Kidney tubule cell (primary cell): ENCODE measurements at regions not wholly inside any gene's neighbourhood (a gene's known extent, or its start where the extent isn't known, plus 50 kb on each side); places are given as distances from the start of the nearest gene placed in this dataset.
A peak's percentile ranks its signal among the peaks of the same experiment; 100 is the strongest.

Experiments used
- DNase-seq: peaks from one replicate; pipeline ENCODE4 v3.0.0-alpha.2; 2018; ENCODE audit warnings: low spot score

DNA sequence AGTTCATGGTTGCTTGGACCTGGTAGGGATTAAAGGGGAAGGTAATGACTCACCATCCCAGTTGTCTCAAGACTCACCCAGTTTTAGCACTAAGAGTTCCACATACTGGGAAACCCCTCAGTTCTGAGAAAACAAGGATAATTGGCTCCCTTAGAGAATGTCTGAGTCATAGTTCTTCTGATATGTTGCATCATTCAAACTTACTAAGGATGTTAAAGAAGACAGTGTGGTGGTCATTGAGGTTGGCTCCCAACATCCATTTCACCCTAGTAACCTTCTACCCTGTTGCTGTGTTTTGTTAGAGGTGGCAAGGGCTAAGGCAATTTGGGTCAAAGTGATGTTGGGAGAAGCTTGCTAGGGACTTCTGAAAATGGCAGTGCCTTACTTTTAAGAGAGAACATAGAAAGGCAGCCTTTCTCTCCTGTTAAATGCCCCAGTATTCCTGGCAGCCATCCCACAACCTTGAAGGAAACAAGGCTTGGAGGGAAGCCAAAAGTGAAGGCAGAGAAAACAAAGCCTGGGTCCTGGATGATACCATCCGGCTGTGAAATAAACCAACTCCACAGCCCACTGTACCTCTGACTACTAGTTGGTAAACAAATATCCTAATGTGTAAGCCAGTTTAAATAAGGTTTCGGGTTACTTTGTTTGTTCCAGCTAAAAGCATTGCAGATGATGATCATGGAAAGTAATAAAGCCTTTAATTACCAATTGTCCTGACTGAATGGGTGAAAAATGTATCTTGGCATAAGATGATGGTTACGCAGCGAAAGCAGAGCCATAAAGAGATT is 80.4 kb upstream of the ADAMTSL1 start:
- DNase-seq = peak; percentile 99

DNA sequence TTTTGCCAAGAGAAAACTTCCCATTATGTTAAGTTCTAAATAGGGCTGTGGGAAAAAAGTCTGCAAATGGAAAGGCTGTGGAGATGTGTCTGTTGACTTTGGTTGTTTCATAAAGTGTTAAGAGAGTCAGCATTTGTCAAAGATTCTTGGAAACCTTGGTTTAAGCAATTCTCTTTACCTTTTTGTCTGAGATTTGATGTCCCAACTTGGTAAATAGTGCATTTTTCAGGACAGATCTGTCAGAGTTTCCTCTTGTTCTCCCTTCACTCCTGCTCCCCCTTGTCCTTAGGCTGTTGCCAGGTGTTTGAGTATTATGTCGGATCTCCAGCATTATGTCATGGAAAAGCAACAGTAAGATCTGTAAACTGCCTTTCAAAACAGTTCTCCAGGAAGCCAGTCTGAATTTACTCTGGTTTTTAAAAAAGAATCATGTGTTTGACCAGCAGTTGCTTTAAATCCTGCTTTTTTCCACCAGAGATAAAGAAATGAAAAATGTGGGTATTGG is 79.1 kb upstream of the ADAMTSL1 start:
- no peak for DNase-seq

DNA sequence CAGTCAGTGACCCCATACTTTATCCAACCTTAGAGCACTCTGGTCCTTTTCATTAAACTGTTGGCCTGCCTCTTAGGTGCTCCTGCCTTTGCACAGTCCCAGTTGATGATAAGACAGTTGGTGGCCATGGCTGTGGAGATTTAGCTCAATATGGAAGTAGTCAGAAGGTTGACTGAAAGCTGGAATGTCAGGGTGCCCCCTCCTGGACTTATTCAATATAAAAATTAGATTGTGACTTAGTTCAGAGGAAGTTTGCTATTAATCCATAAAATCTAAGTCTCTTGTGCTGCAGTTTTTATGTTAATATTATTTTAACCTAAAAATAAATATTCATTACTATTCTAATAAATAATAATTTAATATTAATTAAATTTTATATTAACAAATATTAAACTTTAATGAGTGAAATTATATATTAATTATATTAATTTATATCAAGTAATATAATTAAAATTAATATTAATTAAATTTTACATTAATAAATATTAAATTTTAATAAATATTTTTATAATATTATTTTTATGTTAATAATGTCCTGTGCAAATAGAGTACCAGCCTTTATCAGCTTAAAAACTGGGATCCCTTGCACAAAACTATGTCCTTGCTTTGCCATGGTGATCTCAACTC is 77.7 kb upstream of the ADAMTSL1 start:
- DNase-seq = peak; percentile 50

DNA sequence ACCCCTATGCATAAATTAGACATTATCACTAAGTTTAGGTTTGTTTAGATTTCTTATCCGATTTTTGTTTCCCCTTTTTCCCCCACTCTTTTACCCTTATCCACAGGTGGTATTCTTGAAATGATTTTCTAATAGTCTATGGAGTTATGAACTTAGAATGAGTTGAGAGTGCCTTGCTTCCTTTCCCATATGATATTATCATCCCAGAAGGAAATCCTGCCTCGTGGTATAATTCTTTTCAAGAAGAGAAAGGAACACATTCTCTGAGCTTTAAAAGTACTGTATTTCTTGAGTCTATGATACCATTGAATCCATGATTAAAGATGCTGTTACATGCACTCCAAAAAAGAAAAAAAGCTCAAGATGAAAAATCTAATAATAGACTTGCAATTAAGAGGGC is 76.9 kb upstream of the ADAMTSL1 start:
- DNase-seq = no peak

DNA sequence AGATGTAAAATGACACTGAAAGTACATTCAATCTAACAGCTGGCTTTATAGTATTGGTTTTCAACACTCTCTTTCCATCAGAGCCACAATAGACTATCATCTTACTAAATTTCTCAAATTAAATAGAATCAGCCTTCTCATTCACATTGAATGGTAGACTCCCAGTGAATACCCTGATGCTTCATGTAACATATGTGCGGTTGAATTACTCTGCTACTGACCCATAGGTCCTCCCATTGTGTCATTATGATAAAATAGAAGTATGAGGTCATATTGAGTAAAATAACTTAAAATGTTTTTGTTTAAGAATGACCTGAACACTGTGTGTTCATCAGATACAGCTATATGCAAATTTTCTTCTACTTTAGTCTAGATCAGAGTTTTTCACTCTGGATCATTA is 75.9 kb upstream of the ADAMTSL1 start:
- no peak for DNase-seq

DNA sequence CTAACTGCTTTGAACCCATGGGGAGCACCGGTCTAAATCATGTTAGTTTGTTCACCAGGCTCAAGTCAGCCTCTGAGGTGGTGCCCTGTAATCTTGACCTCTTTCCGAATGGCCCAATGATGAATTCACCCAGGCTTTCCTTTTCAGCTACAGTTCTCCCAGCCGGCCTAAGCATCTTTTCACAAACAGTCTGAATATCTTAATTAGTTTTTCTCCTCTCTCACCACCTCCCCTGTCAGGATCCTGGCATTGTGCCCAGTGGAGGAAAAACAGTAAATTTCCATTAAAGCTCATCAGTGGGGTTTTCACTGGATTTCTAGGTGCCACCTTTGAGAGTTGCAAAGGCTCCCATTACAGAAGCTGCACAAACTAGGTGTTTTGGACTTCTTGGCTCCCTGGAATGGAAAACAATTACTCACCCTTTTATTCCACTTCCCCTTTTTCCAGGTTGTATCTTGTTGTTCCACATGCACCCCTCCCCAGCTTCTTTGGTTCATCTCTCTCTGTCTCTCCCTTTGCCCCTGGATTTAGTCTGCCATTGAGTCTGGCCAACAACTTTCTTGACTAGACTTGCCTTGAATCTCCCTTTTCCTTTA is 69.4 kb upstream of the ADAMTSL1 start:
- no peak for DNase-seq

DNA sequence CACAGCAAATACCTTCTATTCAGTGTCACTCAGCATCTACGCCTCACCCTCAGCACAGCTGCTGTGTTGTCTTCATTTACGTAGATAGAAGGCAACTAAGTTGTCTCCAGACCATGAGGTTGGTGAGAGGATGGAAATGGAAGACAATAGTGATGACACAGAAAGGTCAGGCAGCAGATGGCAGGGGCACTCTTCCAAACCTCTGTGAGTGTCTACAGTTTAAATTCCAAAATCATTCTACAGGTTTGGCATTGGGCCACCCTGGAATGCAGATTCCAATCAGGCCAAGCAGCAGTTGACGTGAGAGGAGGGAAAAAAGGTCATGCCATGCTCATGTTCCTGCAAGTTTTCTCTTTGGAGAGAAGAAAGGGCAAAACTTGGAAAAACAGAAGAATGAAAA is 68.7 kb upstream of the ADAMTSL1 start:
- DNase-seq = no peak

DNA sequence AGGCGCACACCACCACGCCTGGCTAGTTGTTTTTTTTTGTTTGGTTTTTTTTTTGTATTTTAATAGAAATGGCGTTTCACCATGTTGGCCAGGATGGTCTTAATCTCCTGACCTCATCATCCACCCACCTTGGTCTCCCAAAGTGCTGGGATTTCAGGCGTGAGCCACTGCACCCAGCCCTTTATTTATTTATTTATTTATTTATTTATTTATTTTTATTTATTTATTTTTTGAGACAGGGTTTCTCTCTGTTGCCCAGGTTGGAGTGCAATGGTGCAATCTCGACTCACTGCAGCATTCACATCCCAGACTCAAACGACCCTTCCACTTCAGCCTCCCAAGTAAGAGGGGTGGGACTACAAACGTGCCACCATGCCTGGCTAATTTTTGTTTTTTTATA is 63.0 kb upstream of the ADAMTSL1 start:
- DNase-seq = no peak

DNA sequence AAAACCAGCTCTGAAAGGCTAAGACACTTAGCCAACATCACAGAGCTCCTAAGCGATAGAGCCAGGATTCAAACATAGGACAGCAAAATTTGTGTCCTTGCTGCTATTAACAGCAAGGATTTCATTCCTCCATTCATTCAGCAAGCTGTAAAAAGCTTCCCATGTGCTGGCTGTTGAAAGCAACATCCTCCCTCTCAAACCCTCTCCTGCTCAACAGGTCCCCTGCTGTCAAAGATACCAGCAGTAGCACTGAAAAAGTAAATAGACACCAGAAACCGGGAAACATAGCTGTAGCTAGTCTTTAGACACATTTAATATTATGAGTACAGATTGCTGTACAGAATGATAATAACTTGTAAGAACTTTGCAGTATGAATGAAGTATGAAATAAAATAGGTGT is 52.6 kb upstream of the ADAMTSL1 start:
- no peak for DNase-seq

DNA sequence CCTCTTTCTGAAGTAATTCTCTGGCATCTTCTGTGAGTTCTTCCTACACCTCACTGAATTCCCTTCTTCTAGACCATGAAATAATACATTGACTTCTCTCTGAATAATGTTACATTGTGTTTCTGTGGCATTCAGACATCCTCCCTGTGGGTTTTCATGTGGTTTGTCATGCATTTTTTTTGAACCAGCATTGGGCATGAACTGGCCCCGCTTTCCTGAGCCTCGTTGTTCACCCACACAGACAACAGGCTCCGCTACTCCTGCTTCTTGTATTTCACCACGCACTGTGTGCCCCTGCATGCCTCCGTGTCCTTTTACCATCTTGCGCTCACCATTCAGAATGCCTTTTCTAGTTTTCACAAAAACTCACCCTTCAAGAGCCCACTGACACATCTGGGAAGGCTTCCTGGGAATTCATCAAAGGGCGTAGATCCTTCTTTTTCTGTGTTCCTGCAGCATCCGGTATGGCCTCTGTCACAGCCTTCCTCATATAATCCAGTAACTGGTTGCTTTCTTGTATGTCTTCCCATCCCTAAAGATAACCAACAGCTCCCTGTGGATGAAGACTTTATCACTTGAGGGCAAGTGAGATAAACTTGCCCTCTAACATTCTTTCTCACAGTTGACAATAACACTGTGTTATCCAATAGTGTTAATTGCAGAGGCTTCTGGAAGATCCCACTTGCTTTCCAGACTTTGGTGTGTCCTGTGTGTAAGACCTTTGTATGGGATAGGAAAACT is 51.5 kb upstream of the ADAMTSL1 start:
- peak; percentile 40 for DNase-seq

DNA sequence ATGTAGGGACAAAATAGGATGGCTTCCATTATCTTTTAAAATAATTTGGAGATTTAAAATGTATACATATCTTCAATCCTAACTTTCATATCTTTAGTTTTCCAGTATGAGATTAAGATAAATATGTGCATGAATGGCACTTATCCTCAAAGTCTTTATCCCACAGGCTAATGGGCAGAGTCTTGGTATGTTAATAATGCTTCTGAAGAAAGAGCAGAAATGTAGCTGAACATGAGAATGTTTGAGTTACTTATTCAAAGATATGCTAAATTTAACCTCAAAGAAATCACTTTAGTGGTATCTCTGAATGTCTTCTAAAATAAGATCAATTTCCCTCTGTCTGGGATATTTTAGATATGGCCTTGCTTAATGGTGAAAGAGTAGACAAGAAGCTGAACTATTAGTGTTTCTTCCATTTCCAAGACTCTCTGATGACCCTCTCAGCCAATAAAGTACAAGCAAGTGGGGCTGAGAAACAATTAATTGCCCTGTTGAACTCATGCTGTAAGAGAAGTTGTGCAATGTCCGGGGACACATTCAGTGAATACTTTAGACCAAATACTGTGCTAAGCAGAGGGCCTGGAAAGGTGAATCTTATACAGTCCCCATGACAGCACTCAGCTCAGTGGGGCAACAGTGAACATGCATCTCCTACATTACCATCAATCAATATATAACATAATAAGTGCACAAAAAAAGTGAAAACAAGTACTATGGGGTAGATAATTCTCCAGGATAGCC is 50.0 kb upstream of the ADAMTSL1 start:
- no peak for DNase-seq
